ENCODE measurements at regions not wholly inside any gene's neighbourhood (a gene's known extent, or its start where the extent isn't known, plus 50 kb on each side); places are given as distances from the start of the nearest gene placed in this dataset.

DNA sequence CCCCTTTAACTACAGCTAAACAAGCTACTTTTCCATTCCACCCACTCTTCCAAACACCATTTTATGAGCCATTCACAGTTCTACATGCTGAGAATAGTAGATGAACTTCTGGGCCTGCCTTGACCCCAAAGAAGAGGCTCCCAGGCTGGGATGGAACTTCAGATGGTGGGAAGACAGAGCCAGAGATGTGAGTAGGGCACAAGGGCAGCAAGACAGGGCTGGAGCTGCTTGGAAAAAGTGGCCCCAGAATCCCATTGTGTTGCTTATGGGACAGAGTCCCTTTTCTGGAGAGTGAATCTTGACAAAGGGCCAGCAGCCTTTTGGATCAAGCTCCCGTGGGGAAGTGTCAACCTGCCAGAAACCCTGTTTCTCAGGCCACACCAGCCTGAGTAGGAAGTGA, 516.5 kb upstream of the PPP2R3A start:
- peaks cover 10% of the 10 kb centered on the region for H3K4me1 Mint-ChIP-seq
- no peak overlapping the region for H2AFZ ChIP-seq (ENCODE audit: insufficient read depth, low read depth, low read length, poor library complexity, severe bottlenecking)
- H3K27ac ChIP-seq (ENCODE audit: low read depth in 1 of 2, low read length in 2 of 2) = no peak overlapping the region
- no peak overlapping the region for H3K4me3 Mint-ChIP-seq
- H3K9me3 ChIP-seq (replicated peaks in 1 of 2; ENCODE audit: control insufficient read depth in 1 of 2, insufficient read depth in 1 of 2, low read length in 2 of 2) = no peaks in the 10 kb centered on the region
- WGBS (ENCODE audit: insufficient coverage) = 29% methylated on average over 1 of the region's 1 CpG
- no peaks in the 10 kb centered on the region for H4K20me1 ChIP-seq (ENCODE audit: insufficient read depth, low read length)
- TF ChIP-seq, protein P1, sequence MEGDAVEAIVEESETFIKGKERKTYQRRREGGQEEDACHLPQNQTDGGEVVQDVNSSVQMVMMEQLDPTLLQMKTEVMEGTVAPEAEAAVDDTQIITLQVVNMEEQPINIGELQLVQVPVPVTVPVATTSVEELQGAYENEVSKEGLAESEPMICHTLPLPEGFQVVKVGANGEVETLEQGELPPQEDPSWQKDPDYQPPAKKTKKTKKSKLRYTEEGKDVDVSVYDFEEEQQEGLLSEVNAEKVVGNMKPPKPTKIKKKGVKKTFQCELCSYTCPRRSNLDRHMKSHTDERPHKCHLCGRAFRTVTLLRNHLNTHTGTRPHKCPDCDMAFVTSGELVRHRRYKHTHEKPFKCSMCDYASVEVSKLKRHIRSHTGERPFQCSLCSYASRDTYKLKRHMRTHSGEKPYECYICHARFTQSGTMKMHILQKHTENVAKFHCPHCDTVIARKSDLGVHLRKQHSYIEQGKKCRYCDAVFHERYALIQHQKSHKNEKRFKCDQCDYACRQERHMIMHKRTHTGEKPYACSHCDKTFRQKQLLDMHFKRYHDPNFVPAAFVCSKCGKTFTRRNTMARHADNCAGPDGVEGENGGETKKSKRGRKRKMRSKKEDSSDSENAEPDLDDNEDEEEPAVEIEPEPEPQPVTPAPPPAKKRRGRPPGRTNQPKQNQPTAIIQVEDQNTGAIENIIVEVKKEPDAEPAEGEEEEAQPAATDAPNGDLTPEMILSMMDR (IDR thresholded peaks at IDR 0.05) = no peak
- no peaks in the 10 kb centered on the region for H3K4me1 ChIP-seq (ENCODE audit: control insufficient read depth in 1 of 2, insufficient read depth in 2 of 2, low read length in 2 of 2)
- no peak overlapping the region for H3K27ac Mint-ChIP-seq
- H3K36me3 Mint-ChIP-seq = no peaks in the 10 kb centered on the region
- H3K79me2 ChIP-seq (ENCODE audit: insufficient read depth, low read length) = no peaks in the 10 kb centered on the region
- no peak overlapping the region for H3K9ac ChIP-seq (ENCODE audit: insufficient read depth, low read length, poor library complexity, severe bottlenecking)
- H3K27me3 Mint-ChIP-seq (ENCODE audit: low read depth in 3 of 3) = peaks cover 0 to 1% (median 0%) of the 10 kb centered on the region in 3 donors
- H3K4me3 ChIP-seq (replicated peaks in 1 of 3; ENCODE audit: low read depth in 2 of 3, low read length in 3 of 3) = no peak overlapping the region
- H3K9me3 Mint-ChIP-seq = peaks cover 0 to 3% (median under 1%) of the 10 kb centered on the region in 7 donors
- DNase-seq = no peak
- H3K27me3 ChIP-seq (ENCODE audit: control insufficient read depth in 2 of 2, insufficient read depth in 2 of 2, low read length in 2 of 2) = no peaks in the 10 kb centered on the region
- intact Hi-C loops (cut with micrococcal nuclease) = no loop called here
- H3K36me3 ChIP-seq (replicated peaks in 1 of 2; ENCODE audit: control insufficient read depth in 1 of 2, insufficient read depth in 2 of 2, low read length in 2 of 2) = no peaks in the 10 kb centered on the region
- H3K4me2 ChIP-seq (replicated peaks; ENCODE audit: extremely low read depth, low read length, poor library complexity, severe bottlenecking) = no peak overlapping the region

DNA sequence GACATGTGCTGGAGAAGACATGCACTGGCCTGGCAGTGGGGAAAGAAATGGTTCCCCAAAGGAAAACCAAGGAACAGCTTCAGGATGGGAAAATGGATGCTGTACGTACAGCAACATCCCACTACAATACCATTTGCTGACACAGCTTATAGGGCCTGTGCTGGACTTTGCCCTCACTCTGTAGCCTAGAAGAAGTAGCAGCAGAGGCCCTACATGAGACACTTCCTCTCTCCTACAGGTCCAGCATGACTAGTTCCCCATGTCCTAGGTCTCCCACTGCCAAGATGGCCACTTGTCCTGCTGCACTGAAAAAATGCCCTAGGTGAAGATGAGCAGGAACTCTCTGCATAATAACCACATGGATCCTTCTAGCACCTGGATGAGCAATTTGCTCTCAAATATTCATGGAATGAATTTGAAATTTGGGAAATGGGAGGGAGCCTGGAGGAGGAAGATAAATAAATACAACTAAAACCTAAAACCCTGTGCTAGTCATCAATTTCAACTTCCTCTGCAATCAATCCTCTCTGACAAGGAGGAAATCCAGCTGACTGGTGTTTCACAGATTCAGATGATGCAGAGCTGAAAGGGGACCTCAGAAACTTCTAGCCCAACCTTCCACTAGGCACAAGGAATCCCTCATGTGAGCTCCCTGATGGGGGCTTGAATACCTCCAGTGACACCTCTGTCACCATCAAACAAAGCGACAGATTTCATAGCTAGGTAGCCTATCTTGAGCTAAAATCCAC, 514.3 kb upstream of the PPP2R3A start:
- no peak overlapping the region for H3K4me3 ChIP-seq (replicated peaks in 1 of 3; ENCODE audit: low read depth in 2 of 3, low read length in 3 of 3)
- no peaks in the 10 kb centered on the region for H3K9me3 ChIP-seq (replicated peaks in 1 of 2; ENCODE audit: control insufficient read depth in 1 of 2, insufficient read depth in 1 of 2, low read length in 2 of 2)
- no peaks in the 10 kb centered on the region for H3K36me3 Mint-ChIP-seq
- H3K79me2 ChIP-seq (ENCODE audit: insufficient read depth, low read length) = no peaks in the 10 kb centered on the region
- no peaks in the 10 kb centered on the region for H3K36me3 ChIP-seq (replicated peaks in 1 of 2; ENCODE audit: control insufficient read depth in 1 of 2, insufficient read depth in 2 of 2, low read length in 2 of 2)
- H3K27ac ChIP-seq (ENCODE audit: low read depth in 1 of 2, low read length in 2 of 2) = no peak overlapping the region
- no peak overlapping the region for H3K4me3 Mint-ChIP-seq
- 89% methylated on average over 2 of the region's 2 CpGs for WGBS (ENCODE audit: insufficient coverage)
- H3K27ac Mint-ChIP-seq = peak overlapping the region in 1 of 7 donors; percentile 2
- DNase-seq = no peak
- no peak overlapping the region for H2AFZ ChIP-seq (ENCODE audit: insufficient read depth, low read depth, low read length, poor library complexity, severe bottlenecking)
- H3K4me1 ChIP-seq (ENCODE audit: control insufficient read depth in 1 of 2, insufficient read depth in 2 of 2, low read length in 2 of 2) = no peaks in the 10 kb centered on the region
- TF ChIP-seq, protein P1 (IDR thresholded peaks at IDR 0.05) = no peak
- peaks cover 0 to 3% (median 2%) of the 10 kb centered on the region in 3 donors for H3K27me3 Mint-ChIP-seq (ENCODE audit: low read depth in 3 of 3)
- H3K27me3 ChIP-seq (ENCODE audit: control insufficient read depth in 2 of 2, insufficient read depth in 2 of 2, low read length in 2 of 2) = no peaks in the 10 kb centered on the region
- peaks cover 0 to 4% (median 0%) of the 10 kb centered on the region in 7 donors for H3K9me3 Mint-ChIP-seq
- H3K9ac ChIP-seq (ENCODE audit: insufficient read depth, low read length, poor library complexity, severe bottlenecking) = no peak overlapping the region
- H4K20me1 ChIP-seq (ENCODE audit: insufficient read depth, low read length) = no peaks in the 10 kb centered on the region
- H3K4me1 Mint-ChIP-seq = peaks cover 10% of the 10 kb centered on the region
- intact Hi-C loops (cut with micrococcal nuclease) = no loop called here
- H3K4me2 ChIP-seq (replicated peaks; ENCODE audit: extremely low read depth, low read length, poor library complexity, severe bottlenecking) = no peak overlapping the region
